T-helper 2 cell treated with Interferon-gamma antibody and Interleukin-4, amounts not matched to agents 5 μg/mL and 100 μg/mL, for 36 hours (primary cell): ENCODE measurements at regions not wholly inside any gene's neighbourhood (a gene's known extent, or its start where the extent isn't known, plus 50 kb on each side); places are given as distances from the start of the nearest gene placed in this dataset.
"Not testable (repeated sequence)": the region's sequence is repeated elsewhere in the genome, so short reads cannot be mapped to it uniquely, and the experiment has no call there.

Experiments used
- DNase-seq: peaks from one replicate; pipeline ENCODE4 v3.0.0; 2021; ENCODE audit warnings: low spot score
- H3K27ac Mint-ChIP-seq: one replicate; pipeline ENCODE4 v1.8.0; 2021; ENCODE audit warnings: mild to moderate bottlenecking, mixed read lengths
- H3K27me3 Mint-ChIP-seq: one replicate; pipeline ENCODE4 v1.8.0; 2021; ENCODE audit warnings: low read depth, mixed read lengths
- H3K36me3 Mint-ChIP-seq: one replicate; pipeline ENCODE4 v1.8.0; 2021; ENCODE audit warnings: low read depth, mixed read lengths
- H3K4me1 Mint-ChIP-seq: one replicate; pipeline ENCODE4 v1.8.0; 2021; ENCODE audit warnings: low read depth, mixed read lengths
- H3K4me3 Mint-ChIP-seq: one replicate; pipeline ENCODE4 v1.8.0; 2022; ENCODE audit warnings: mild to moderate bottlenecking, moderate library complexity, mixed read lengths
- H3K9me3 Mint-ChIP-seq: one replicate; pipeline ENCODE4 v1.8.0; 2021; ENCODE audit warnings: mixed read lengths

DNA sequence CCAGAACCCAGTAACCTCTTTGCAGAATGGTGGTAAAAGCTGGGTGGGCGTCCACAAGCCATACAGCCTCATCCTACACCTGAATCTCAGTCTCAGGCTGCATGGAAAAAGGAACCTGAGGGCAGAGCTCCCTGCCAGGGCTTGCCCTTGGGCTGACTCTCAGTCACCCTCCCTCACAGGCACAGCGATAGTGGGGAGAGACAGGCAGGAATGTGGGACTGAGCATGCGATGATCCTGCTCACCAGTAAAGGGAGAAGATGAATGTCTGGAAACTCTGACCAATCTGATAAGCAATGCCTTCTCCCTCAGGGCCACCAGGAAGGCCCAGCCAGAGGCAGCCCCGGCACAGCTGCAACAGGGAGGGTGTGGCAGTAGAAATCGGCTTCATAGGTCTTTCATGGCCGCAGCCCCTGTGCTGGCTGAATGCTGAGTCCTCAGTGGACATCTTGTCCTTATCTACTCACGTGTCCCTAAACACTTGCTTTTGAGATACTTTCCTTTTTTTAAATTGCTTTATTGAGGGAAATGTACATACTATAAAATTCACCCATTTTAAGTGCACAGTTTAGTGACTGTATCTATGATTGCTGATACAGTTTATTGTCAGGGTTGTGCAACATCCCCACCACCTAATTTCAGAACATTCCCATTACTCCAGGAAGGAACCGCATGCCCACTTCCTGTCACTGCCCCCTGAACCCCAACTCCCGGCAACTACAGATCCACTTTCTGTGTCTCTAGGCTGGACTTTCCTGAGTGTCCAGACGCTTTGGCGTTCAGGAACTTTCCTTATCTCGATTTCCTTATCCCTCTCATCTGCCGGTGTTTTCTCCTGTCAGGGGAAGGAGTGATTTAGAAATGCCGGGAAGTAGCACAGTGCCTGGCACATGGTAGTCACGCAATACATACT lies 258.1 kb downstream of the PCNX1 start:
- DNase-seq = no peak
- no peak overlapping the region for H3K4me3 Mint-ChIP-seq
- H3K27ac Mint-ChIP-seq = no peak overlapping the region
- peaks cover 2% of the 10 kb centered on the region for H3K36me3 Mint-ChIP-seq
- H3K9me3 Mint-ChIP-seq = peaks cover 15% of the 10 kb centered on the region
- peaks cover 22% of the 10 kb centered on the region for H3K4me1 Mint-ChIP-seq
- peaks cover 23% of the 10 kb centered on the region for H3K27me3 Mint-ChIP-seq

DNA sequence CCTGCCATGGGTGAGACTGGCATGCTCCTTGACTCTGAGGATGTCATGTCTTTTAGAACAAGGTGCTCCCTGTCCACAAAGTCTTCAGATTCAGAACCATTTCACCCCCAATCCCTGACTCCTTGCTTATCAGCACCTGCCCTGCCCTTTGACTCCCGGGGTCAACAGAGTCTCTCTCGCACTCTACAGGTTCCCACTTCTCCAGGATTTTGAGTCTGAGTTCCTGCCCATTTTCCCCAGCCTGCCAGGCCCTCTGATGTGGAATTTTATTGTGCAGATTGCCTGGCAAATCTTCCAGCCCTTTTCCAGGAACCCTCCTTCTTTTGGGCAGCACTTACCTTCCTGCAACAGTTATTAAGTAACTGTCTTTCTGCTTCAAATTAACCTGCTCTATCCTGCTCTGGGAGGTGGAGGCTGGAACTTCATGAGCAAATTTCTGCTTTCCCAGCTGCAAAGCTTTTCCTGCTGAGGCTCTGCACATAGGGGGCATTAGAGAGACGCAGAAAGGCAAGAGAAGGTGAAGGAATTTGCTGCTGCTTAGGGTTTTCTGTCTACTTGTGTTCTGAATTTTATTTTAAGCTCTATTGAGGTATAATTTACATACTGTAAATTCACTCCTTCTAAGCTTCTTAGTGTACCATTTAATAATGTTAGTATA lies 259.1 kb downstream of the PCNX1 start:
- H3K27me3 Mint-ChIP-seq = peaks cover 19% of the 10 kb centered on the region
- peaks cover 23% of the 10 kb centered on the region for H3K4me1 Mint-ChIP-seq
- no peak for DNase-seq
- H3K36me3 Mint-ChIP-seq = peaks cover 2% of the 10 kb centered on the region
- peaks cover 6% of the 10 kb centered on the region for H3K9me3 Mint-ChIP-seq
- no peak overlapping the region for H3K4me3 Mint-ChIP-seq
- no peak overlapping the region for H3K27ac Mint-ChIP-seq

DNA sequence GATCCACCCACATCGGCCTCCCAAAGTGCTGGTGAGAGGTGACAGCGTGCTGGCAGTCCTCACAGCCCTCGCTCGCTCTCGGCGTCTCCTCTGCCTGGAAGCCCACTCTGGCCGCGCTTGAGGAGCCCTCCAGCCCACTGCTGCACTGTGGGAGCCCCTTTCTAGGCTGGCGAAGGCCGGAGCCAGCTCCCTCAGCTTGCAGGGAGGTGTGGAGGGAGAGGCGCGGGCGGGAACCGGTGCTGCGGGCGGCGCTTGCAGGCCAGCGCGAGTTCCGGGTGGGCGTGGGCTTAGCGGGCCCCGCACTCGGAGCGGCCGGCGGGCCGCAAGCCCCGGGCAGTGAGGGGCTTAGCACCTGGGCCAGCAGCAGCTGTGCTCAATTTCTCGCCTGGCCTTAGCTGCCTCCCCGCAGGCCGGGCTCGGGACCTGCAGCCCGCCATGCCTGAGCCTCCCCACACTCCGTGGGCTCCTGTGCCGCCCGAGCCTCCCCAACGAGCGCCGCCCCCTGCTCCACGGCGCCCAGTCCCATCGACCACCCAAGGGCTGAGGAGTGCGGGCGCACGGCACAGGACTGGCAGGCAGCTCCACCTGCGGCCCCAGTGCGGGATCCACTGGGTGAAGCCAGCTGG lies 260.2 kb downstream of the PCNX1 start:
- not testable (repeated sequence) for H3K9me3 Mint-ChIP-seq, H3K4me3 Mint-ChIP-seq, H3K27ac Mint-ChIP-seq, DNase-seq, H3K36me3 Mint-ChIP-seq
- Mint-ChIP-seq H3K27me3 (peaks cover 21% of the 10 kb centered on the region), H3K4me1 (peaks cover 25% of the 10 kb centered on the region)

DNA sequence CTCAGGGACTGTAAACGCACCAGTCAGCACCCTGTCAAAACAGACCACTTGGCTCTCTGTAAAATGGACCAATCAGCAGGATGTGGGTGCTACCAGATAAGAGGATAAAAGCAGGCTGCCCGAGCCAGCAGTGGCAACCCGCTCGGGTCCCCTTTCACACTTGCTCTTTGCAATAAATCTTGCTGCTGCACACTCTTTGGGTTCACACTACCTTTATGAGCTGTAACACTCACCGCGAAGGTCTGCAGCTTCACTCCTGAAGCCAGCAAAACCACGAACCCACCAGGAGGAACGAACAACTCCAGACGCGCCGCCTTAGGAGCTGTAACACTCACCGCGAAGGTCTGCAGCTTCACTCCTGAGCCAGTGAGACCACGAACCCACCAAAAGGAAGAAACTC lies 260.9 kb downstream of the PCNX1 start:
- H3K36me3 Mint-ChIP-seq, H3K9me3 Mint-ChIP-seq: not testable (repeated sequence)
- Mint-ChIP-seq H3K4me3 (peak overlapping the region; percentile 76), H3K27ac (peak overlapping the region; percentile 27), H3K27me3 (peaks cover 24% of the 10 kb centered on the region), H3K4me1 (peaks cover 25% of the 10 kb centered on the region)
- peak; percentile 36 for DNase-seq

DNA sequence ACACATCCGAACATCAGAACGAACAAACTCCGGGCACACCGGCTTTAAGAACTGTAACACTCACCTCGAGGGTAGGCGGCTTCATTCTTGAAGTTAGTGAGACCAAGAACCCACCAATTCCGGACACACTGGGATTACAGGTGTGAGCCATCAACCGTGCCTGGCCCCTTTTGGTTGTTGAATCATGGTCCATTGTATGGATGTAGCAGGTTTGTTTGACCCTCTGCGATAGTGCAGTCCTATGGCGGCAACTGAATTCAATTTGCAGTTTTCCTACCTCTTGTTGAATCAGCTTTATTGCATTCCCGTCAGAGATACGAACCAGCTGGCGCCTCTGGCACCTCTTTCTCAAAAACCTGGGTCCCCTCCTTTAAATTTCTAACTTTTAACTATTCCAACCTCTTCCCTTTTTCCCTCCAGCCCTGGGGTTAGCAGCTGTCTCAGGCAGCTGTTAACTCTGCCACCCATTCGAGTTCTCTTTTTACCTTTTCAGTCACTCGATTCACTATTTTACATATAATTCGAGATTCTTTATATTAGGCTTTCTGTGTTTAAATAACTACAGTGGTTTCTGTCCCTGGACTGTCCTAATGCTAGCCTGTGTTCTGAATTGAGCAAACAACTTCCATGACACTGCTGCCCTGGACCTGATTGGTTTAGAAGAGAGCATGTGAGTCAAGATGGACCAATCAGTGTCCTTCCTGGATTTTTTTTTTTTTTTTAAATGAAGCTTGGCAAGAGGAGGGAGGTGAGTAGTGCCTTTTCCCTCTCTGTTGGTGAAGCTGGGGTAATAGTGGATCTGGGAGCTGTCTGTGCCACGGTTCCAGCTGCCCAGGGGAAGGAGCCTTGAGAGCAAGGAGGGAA lies 261.5 kb downstream of the PCNX1 start:
- Mint-ChIP-seq H3K4me3 (peak overlapping the region; percentile 76), H3K27ac (peak overlapping the region; percentile 43), H3K36me3 (peaks cover 2% of the 10 kb centered on the region), H3K4me1 (peaks cover 20% of the 10 kb centered on the region), H3K27me3 (peaks cover 24% of the 10 kb centered on the region), H3K9me3 (peaks cover 6% of the 10 kb centered on the region)
- DNase-seq = no peak

DNA sequence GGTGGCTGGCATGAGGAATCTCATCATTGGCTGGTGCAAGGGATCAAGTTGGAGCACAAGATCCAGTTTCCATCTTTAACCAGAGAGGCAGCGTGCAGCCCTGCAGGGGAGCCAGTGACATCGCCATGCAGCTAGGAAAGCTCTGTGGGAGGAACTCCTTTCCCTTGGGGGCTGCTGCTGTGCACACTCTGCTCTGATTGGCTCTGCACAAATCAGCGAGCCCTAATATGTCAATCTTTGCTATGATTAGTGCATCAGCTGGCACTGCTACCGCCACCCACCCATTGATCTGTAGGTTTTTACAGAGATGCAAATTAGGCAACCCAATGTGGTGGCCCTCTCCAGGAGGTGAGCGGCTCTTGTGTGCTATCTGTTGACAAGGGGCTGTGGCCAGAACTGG lies 262.6 kb downstream of the PCNX1 start:
- Mint-ChIP-seq H3K27ac (no peak overlapping the region), H3K4me3 (no peak overlapping the region), H3K36me3 (peaks cover 2% of the 10 kb centered on the region), H3K27me3 (peaks cover 24% of the 10 kb centered on the region), H3K4me1 (peaks cover 19% of the 10 kb centered on the region), H3K9me3 (peaks cover 6% of the 10 kb centered on the region)
- no peak for DNase-seq

DNA sequence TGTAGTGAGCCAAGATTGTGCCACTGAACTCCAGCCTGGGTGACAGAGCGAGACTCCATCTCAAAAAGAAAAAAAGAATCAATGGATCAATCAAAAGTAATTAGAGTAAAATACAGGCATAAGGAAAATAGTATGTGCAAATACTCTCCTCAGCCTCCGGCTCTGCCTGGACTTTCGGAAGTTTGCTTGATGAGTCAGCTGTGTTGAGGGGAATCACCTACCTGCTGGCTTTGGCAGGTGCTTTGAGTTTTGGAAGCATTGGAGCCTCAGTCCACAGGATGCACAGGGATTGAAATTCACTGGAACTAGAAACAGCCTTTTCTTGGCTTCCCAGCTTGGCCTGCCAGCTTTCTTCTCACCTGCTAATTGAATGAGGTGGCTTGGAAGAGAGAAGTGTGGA lies 268.2 kb downstream of the PCNX1 start:
- no peak for DNase-seq
- no peak overlapping the region for H3K27ac Mint-ChIP-seq
- H3K4me1 Mint-ChIP-seq = peaks cover 3% of the 10 kb centered on the region
- H3K36me3 Mint-ChIP-seq = no peaks in the 10 kb centered on the region
- H3K4me3 Mint-ChIP-seq = no peak overlapping the region
- H3K27me3 Mint-ChIP-seq = peaks cover 9% of the 10 kb centered on the region
- H3K9me3 Mint-ChIP-seq = no peaks in the 10 kb centered on the region

DNA sequence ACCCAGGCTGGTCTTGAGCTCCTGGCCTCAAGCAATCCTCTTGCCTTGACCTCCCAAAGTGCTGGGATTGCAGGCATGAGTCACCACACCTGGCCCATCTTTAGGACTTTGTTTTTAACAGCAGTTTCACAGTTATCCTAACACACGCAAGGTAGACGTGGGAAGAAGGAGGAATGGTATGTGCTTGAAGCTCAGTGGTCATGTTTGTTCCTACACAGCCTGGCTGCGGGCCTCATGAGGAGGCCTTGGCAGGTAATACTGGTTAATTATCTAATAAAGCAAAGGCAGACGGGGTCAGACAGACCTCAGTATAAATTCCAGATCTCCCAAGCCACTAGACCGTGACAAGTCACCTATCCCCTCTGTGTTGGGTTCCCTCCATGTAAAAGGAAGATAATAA lies 271.8 kb downstream of the PCNX1 start:
- no peaks in the 10 kb centered on the region for H3K4me1 Mint-ChIP-seq
- H3K27ac Mint-ChIP-seq = no peak overlapping the region
- DNase-seq = no peak
- H3K4me3 Mint-ChIP-seq = no peak overlapping the region
- H3K27me3 Mint-ChIP-seq = peaks cover 2% of the 10 kb centered on the region
- H3K9me3 Mint-ChIP-seq = no peaks in the 10 kb centered on the region
- no peaks in the 10 kb centered on the region for H3K36me3 Mint-ChIP-seq

DNA sequence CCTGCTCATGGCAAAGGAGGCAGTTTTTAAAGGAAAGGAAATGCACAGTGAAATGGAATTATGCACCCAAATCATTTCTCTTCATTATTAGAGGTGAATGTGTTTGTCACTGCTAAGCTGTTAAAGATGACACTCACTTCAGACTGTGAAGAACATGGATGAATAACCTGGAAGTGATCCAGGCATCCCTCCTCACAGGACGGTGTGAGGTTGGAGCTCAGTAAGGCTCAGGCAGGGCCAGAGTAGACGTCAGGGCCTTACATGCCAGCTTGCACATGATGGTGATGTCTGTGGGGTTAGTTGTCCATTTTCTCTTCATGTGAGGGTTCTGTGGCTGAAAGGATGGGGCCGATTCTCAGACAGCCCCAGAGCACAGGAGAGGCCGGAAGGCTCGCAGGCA lies 273.1 kb downstream of the PCNX1 start:
- H3K36me3 Mint-ChIP-seq = no peaks in the 10 kb centered on the region
- H3K27me3 Mint-ChIP-seq = peaks cover 2% of the 10 kb centered on the region
- no peak overlapping the region for H3K27ac Mint-ChIP-seq
- no peak for DNase-seq
- no peaks in the 10 kb centered on the region for H3K9me3 Mint-ChIP-seq
- H3K4me1 Mint-ChIP-seq = no peaks in the 10 kb centered on the region
- no peak overlapping the region for H3K4me3 Mint-ChIP-seq

DNA sequence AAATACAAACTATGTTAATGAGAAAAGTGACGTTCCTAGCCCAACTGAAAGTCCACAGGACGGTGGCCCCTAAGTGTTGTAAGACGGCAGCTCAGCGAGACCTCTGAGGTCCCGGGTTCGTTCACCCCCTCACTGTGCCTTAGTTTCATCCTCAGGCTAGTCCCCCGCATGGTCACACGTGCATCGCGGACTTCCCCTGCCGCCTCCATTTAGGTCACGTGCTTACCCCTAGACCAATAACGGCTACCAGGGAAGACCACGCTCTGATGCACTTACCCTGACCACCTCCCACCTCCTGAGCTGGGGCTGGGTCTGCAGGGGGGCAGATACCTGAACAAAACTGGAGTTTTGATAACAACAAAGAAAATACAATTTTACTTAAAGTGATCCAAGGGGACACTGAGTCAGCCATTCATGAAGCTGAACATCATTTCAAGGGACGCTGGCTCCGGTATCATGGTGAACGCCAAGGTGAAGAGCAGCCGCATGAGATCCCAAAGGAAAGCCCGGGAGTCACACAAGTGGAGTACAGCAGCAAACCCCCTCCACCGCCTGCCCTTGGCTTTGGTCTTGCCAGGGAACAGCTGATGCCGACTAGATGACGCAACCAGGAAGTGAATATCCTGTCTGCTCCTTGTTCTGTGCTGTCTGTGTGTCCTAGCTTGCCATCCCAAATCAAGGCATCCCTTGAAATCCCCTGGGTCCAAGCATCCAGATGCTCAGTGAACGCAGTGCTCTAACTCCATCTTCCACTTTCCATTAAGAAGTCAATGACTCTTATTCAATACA lies 274.1 kb downstream of the PCNX1 start:
- Mint-ChIP-seq H3K4me1 (no peaks in the 10 kb centered on the region), H3K36me3 (no peaks in the 10 kb centered on the region), H3K27ac (no peak overlapping the region), H3K27me3 (peaks cover 10% of the 10 kb centered on the region), H3K9me3 (no peaks in the 10 kb centered on the region), H3K4me3 (no peak overlapping the region)
- DNase-seq = no peak

DNA sequence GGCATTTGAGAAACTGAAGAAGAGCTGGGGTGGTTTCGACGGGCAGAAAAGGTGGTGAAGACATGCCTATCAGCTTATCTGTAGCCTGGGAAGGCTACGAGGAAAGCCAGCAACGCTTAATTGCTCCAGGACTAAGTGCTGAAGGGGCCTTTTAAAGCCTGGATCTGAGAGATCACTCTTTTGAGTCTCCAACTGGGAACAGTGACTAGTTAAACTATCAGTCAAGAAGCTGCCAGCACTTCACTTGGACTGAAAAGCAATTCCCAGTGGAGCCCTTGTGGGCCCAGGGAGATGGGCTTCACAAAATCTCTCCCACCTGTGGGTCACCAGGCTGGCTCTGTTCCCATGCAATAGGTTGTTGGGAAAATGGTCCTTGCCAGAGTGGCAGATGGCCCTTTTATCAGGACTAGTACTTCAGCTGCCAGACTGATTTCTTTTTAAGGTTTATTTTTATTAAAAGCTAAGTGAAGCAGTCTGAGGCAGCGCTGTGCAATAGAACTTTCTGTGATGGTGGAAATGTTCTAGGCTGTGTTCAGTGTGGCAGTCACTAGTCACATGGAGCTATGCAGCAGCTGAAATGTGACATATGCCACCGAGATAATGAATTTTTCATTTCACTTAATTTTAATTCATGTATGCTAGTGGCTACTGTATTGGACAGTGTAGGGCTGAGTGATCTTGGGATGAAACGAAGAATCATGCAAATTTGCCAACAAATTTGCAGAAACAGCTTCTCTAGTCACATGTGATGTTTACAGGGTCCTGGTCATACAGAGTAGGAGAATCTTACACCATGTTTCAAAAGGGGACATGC lies 276.8 kb downstream of the PCNX1 start:
- Mint-ChIP-seq H3K27ac (no peak overlapping the region), H3K4me1 (no peaks in the 10 kb centered on the region), H3K9me3 (no peaks in the 10 kb centered on the region), H3K36me3 (no peaks in the 10 kb centered on the region), H3K27me3 (peaks cover 19% of the 10 kb centered on the region), H3K4me3 (no peak overlapping the region)
- DNase-seq = no peak

DNA sequence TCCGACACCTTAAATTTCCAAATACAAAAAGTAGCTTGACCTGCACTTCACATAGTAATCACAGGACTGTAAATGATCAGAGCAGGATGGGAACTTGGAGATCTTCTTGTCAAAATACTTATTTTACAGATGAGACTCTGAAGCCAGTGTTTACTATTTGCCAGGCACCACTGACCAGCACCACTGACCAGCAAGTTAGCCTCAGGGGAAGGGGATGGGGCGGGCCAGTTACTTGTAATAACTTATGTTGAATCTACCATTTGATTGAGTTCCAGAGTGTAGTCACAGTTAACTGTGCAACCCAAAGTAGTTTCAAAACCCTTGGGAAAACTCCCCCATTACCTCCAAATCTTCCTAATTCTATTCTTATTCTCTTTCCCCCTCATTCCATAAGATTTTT lies 278.4 kb downstream of the PCNX1 start:
- DNase-seq = no peak
- Mint-ChIP-seq H3K36me3 (no peaks in the 10 kb centered on the region), H3K4me3 (no peak overlapping the region), H3K27ac (no peak overlapping the region), H3K9me3 (no peaks in the 10 kb centered on the region), H3K27me3 (peaks cover 28% of the 10 kb centered on the region), H3K4me1 (no peaks in the 10 kb centered on the region)
